HEK293 (cell line): ENCODE measurements at regions not wholly inside any gene's neighbourhood (a gene's known extent, or its start where the extent isn't known, plus 50 kb on each side); places are given as distances from the start of the nearest gene placed in this dataset.
A peak's percentile ranks its signal among the peaks of the same experiment; 100 is the strongest.

ENCODE experiments used
- CTCF ChIA-PET: fragments of 350-600 bp; formaldehyde crosslinking; extraction: SDS; loops from one replicate; lab custom pipeline; 2021; ENCODE audit warnings: antibody characterized with exemption; lab: Yijun Ruan, JAX
- POLR2A ChIA-PET: fragments of 300-600 bp; formaldehyde crosslinking; extraction: SDS; loops from one replicate; lab custom pipeline; 2020; ENCODE audit warnings: antibody characterized with exemption, inconsistent platforms; lab: Yijun Ruan, JAX
- H3K27ac ChIP-seq: fragments of 200-500 bp; sonication (Bioruptor generic); 2 replicates; pipeline ENCODE4 v1.5.1; 2014; ENCODE audit warnings: low read depth, low read length, control low read depth, inconsistent platforms; ENCODE audit errors: extremely low read depth
- H3K36me3 ChIP-seq, 2 experiments: fragments of 200-500 bp in 1 of 2; sonication (Bioruptor generic) in 1 of 2; 1 replicate in 1 of 2; 2 replicates in 1 of 2; pipeline ENCODE4 v1.5.1; 2014 to 2017; ENCODE audit warnings: inconsistent platforms in 2 of 2, low read length in 2 of 2; ENCODE audit not compliant: control insufficient read depth in 2 of 2, insufficient read depth in 1 of 2
- H3K4me1 ChIP-seq: fragments of 200-500 bp; sonication (Bioruptor generic); 2 replicates; pipeline ENCODE4 v1.5.1; 2014; ENCODE audit warnings: mild to moderate bottlenecking, low read length, inconsistent platforms; ENCODE audit not compliant: control insufficient read depth, insufficient read depth
- H3K4me3 ChIP-seq: 2 replicates; pipeline ENCODE4 v1.5.1; 2011; ENCODE audit warnings: low read depth, mild to moderate bottlenecking, control low read depth, low read length, moderate library complexity
- H3K9me3 ChIP-seq: fragments of 200-500 bp; sonication (Bioruptor generic); 2 replicates; pipeline ENCODE4 v1.5.1; 2014; ENCODE audit warnings: low read depth, low read length, inconsistent platforms; ENCODE audit not compliant: control insufficient read depth, insufficient read depth
- ELK4 ChIP-seq: IDR thresholded peaks from 2 replicates; pipeline ENCODE4 v1.6.1; 2011; ENCODE audit warnings: mild to moderate bottlenecking, low read depth, low read length, borderline replicate concordance
- FEZF1 ChIP-seq: fragments of 450-650 bp; formaldehyde crosslinking; IDR thresholded peaks from 2 replicates; pipeline ENCODE4 v1.5.1; 2016; ENCODE audit warnings: missing biosample characterization, missing genetic modification characterization
- GLIS1 ChIP-seq: fragments of 450-650 bp; formaldehyde crosslinking; IDR thresholded peaks from 2 replicates; pipeline ENCODE4 v1.5.1; 2016; ENCODE audit warnings: missing biosample characterization, missing genetic modification characterization
- INSM2 ChIP-seq: fragments of 450-650 bp; formaldehyde crosslinking; IDR thresholded peaks from 2 replicates; pipeline ENCODE4 v1.5.1; 2016; ENCODE audit warnings: missing biosample characterization, missing genetic modification characterization
- KLF10 ChIP-seq: fragments of 450-650 bp; IDR thresholded peaks from 2 replicates; pipeline ENCODE4 v1.5.1; 2018; ENCODE audit warnings: missing biosample characterization, mild to moderate bottlenecking, missing genetic modification characterization
- PRDM4 ChIP-seq: fragments of 450-650 bp; formaldehyde crosslinking; IDR thresholded peaks from 2 replicates; pipeline ENCODE4 v1.5.1; 2017; ENCODE audit warnings: missing biosample characterization, missing genetic modification characterization
- SCRT1 ChIP-seq: fragments of 450-650 bp; formaldehyde crosslinking; IDR thresholded peaks from 2 replicates; pipeline ENCODE4 v1.5.1; 2016; ENCODE audit warnings: missing biosample characterization, missing genetic modification characterization, borderline replicate concordance
- ZBTB17 ChIP-seq: fragments of 450-650 bp; formaldehyde crosslinking; IDR thresholded peaks from 2 replicates; pipeline ENCODE4 v1.5.1; 2016; ENCODE audit warnings: missing biosample characterization, missing genetic modification characterization
- ZIC2 ChIP-seq: fragments of 450-650 bp; formaldehyde crosslinking; IDR thresholded peaks from 2 replicates; pipeline ENCODE4 v1.5.1; 2016; ENCODE audit warnings: missing biosample characterization, missing genetic modification characterization
- ZNF2 ChIP-seq: fragments of 450-650 bp; formaldehyde crosslinking; IDR thresholded peaks from 2 replicates; pipeline ENCODE4 v1.5.1; 2016; ENCODE audit warnings: missing biosample characterization, missing genetic modification characterization
- ZNF350 ChIP-seq: fragments of 450-650 bp; formaldehyde crosslinking; IDR thresholded peaks from 2 replicates; pipeline ENCODE4 v1.5.0; 2017; ENCODE audit warnings: missing biosample characterization, mild to moderate bottlenecking, missing genetic modification characterization
- ZNF354C ChIP-seq: fragments of 450-650 bp; formaldehyde crosslinking; IDR thresholded peaks from 2 replicates; pipeline ENCODE4 v1.5.1; 2016; ENCODE audit warnings: missing biosample characterization, missing genetic modification characterization, low read depth, borderline replicate concordance
- ZNF600 ChIP-seq: fragments of 450-650 bp; formaldehyde crosslinking; IDR thresholded peaks from 2 replicates; pipeline ENCODE4 v1.5.1; 2016; ENCODE audit warnings: missing biosample characterization, missing genetic modification characterization
- ZNF658 ChIP-seq: fragments of 450-650 bp; formaldehyde crosslinking; IDR thresholded peaks from 2 replicates; pipeline ENCODE4; 2016; ENCODE audit warnings: missing biosample characterization, missing genetic modification characterization
- ZSCAN18 ChIP-seq: fragments of 450-650 bp; formaldehyde crosslinking; IDR thresholded peaks from 2 replicates; pipeline ENCODE4 v1.5.1; 2016; ENCODE audit warnings: missing biosample characterization, missing genetic modification characterization
- TF ChIP-seq, protein P1 (sequence below): fragments of 450-650 bp; formaldehyde crosslinking; IDR thresholded peaks from 2 replicates; pipeline ENCODE4 v1.5.1; 2016; ENCODE audit warnings: missing biosample characterization, missing genetic modification characterization, low read depth
- TF ChIP-seq, protein P2 (sequence below): fragments of 450-650 bp; formaldehyde crosslinking; IDR thresholded peaks from 2 replicates; pipeline ENCODE4 v1.5.1; 2016; ENCODE audit warnings: missing biosample characterization, missing genetic modification characterization

- TF ChIP-seq ZNF354C (tag by site-specific recombination) (no peak), INSM2 (tag by site-specific recombination) (no peak), ZNF658 (tag by site-specific recombination) (no peak), KLF10 (tag by site-specific recombination) (no peak), ZNF350 (no peak)
- TF ChIP-seq, protein P1, sequence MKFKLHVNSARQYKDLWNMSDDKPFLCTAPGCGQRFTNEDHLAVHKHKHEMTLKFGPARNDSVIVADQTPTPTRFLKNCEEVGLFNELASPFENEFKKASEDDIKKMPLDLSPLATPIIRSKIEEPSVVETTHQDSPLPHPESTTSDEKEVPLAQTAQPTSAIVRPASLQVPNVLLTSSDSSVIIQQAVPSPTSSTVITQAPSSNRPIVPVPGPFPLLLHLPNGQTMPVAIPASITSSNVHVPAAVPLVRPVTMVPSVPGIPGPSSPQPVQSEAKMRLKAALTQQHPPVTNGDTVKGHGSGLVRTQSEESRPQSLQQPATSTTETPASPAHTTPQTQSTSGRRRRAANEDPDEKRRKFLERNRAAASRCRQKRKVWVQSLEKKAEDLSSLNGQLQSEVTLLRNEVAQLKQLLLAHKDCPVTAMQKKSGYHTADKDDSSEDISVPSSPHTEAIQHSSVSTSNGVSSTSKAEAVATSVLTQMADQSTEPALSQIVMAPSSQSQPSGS (tag by site-specific recombination), result no peak
- TF ChIP-seq, protein P2, sequence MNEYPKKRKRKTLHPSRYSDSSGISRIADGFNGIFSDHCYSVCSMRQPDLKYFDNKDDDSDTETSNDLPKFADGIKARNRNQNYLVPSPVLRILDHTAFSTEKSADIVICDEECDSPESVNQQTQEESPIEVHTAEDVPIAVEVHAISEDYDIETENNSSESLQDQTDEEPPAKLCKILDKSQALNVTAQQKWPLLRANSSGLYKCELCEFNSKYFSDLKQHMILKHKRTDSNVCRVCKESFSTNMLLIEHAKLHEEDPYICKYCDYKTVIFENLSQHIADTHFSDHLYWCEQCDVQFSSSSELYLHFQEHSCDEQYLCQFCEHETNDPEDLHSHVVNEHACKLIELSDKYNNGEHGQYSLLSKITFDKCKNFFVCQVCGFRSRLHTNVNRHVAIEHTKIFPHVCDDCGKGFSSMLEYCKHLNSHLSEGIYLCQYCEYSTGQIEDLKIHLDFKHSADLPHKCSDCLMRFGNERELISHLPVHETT, result no peak
- TF ChIP-seq, all 188 proteins: peak for 0
These were observed 141.7 kb downstream of the SOX1 start (continued) for GRCh38 chr13:112208656-112209055.

DNA sequence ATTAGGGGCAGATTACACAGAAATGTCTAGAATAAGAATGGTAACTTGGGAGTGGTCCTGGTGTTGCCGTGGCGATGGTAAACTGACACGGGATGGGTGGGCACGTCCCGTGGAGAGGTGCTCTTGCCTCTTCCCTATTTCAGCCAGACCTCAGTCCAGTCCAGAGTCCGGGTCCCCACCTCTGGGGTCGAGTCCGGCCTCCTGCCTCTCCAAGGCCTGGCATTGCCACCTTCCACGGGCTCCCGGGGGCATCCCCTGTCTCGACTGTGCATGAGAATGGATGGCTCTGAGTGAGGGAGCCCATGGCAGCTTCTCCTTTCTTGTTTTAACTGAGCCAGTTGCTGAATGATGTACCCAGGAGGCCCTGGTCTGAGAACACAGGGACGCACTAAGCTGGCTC is 142.3 kb downstream of the SOX1 start:
- CTCF ChIA-PET, result no interaction called here
- Histone ChIP-seq H3K27ac (no peak overlapping the region), H3K4me3 (no peak overlapping the region), H3K9me3 (no peaks in the 10 kb centered on the region), H3K36me3 (no peaks in the 10 kb centered on the region), H3K4me1 (no peaks in the 10 kb centered on the region)
- TF ChIP-seq ZBTB17 (tag by site-specific recombination), result no peak
- no peak for TF ChIP-seq ZNF600 (tag by site-specific recombination)
- TF ChIP-seq SCRT1 (tag by site-specific recombination), result no peak
- no peak for TF ChIP-seq FEZF1
- POLR2A ChIA-PET, result no interaction called here

DNA sequence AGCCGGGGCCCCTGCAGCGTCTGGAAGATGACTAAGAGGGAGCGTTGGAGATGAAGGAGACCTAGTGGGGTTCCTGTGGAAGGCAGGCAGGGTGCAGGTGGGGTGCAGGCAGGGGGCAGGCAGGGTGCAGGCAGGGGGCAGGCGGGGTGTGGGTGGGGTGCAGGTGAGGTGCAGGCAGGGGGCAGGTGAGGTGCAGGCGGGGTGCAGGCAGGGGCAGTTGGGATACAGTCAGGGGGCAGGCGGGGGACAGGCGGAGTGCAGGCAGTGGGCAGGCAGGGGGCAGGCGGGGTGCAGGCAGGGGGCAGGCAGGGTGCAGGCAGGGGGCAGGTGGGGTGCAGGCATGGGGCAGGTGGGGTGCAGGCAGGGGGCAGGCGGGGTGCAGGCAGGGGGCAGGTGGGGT is 142.8 kb downstream of the SOX1 start:
- Histone ChIP-seq H3K27ac (no peak overlapping the region), H3K9me3 (no peaks in the 10 kb centered on the region), H3K4me3 (no peak overlapping the region), H3K4me1 (no peaks in the 10 kb centered on the region), H3K36me3 (no peaks in the 10 kb centered on the region)
- CTCF ChIA-PET, result no interaction called here
- TF ChIP-seq ZNF2 (tag by site-specific recombination) (no peak), ZSCAN18 (tag by site-specific recombination) (no peak), ELK4 (no peak), ZIC2 (tag by site-specific recombination) (peak; percentile 23; the same call in 1 of the 2 replicates), GLIS1 (peak; percentile 64), PRDM4 (tag by site-specific recombination) (no peak)
- POLR2A ChIA-PET, result no interaction called here
